GM21381 (cell line): ENCODE measurements at regions not wholly inside any gene's neighbourhood (a gene's known extent, or its start where the extent isn't known, plus 50 kb on each side); places are given as distances from the start of the nearest gene placed in this dataset.

Source experiments
- ATAC-seq: cut with Tn5 transposase; IDR thresholded peaks from one replicate; pipeline ENCODE4 v1.9.1; 2021; ENCODE audit warnings: mild to moderate bottlenecking, moderate library complexity; ENCODE audit not compliant: unreplicated experiment

DNA sequence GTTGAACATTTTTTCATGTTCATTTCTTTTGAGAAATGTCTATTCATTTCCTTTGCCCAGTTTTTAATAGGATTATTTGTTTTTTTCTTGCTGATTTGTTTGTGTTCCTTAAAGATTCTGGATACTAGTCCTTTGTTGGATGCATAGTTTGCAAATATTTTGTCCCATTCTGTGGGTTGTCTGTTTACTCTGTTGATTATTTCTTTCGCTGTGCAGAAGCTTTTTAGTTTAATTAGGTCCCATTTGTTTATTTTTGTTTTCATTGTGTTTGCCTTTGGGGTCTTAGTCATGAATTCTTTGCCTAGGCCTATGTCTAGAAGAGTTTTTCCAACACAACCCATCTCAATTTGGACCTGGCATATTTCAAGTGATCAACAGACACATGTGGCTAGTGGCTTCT, 116.1 kb upstream of the GALNT2 start:
- no peak for ATAC-seq

DNA sequence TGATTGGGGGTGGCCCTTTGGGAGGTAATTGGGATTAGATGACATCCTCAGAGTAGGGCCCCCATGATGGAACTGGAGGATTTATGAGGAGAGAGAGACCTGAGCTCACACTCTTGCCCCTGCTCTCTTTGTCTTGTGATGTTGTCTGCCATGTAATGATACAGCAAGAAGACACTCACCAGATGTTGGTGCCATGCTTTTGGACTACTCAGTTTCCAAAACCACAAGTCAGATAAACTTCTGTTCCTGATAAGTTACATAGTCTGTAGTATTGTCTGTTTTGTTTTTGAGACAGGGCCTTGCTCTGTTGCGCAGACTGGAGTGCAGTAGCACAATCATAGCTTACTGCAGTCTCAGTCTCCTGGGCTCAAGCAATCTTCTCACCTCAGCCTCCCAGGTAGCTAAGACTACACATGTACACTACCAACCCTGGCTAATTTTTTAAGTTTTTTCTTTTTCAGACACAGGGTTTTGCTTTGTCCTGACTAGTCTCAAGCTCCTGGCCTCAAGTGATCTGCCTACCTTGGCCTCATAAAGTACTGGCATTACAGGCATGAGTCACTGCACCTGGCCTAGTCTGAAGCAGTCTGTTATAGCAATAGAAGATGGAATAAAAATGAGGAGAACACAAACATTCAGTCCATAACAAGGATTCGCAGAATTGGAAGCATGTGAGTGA, 115.0 kb upstream of the GALNT2 start:
- ATAC-seq = no peak

DNA sequence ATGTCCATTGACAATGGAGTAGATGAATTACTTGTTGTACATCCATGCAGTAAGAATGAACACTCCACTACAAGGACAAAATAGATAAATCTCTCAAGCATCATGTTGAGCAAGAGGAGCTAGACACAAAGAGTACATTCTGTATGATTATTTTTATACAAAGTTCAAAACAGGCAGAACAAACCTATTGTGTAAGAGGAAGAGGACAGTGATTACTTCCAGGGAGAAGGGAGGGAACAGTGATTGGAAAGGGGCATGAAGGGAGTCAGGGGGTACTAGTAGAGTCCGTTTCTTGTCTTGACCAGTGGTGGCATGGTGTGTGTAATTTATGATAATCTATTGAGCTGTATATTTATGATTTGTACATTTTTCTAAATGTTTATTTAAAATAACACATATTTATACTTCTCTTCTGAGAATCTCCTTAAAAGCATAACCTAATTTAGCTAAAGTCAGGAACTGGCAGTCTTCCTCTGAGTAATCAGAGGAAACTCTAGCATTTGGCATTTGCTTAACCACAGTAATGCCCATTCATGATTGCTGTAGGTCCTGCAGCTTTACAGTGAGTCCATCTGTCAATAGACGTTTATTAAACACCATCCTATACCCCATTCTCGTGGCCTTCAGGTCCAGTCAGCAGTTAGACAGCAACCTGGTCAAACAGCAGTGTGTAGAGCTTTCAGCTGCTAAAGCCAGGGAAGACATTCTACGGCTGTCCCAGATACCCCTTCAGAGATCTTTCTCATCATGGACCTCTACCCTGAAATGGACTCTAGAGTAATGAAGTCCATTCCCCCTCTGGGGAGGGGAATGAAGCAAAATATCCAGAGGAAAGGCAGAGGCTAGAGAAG, 114.1 kb upstream of the GALNT2 start:
- ATAC-seq = no peak

DNA sequence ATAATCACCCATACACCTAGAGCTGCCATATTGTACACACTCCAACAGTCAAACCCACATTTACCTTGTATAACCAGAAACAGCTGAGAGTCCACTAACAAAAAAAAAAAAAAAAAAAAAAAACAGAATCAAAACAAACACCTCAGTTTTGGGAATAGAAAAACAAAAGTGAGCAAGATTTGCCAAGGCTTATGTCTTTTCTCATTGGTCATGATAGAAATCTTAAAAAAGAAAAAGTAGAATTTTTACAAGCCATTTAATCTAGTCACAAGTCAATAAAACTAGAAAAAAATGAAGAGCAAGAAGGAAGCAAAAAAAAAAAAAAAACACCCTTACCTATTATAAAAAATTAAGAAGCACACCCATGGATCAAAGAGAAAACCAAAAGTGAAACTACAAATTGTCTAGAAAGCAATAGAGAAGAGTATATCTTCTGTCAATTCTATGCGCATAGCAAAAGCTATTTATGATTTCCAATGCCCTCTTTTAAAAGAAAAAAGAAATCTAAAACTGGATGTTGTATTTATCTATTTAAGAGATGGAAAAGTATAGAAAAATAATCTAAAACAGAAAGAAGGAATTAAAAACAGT, 113.2 kb upstream of the GALNT2 start:
- ATAC-seq = no peak

DNA sequence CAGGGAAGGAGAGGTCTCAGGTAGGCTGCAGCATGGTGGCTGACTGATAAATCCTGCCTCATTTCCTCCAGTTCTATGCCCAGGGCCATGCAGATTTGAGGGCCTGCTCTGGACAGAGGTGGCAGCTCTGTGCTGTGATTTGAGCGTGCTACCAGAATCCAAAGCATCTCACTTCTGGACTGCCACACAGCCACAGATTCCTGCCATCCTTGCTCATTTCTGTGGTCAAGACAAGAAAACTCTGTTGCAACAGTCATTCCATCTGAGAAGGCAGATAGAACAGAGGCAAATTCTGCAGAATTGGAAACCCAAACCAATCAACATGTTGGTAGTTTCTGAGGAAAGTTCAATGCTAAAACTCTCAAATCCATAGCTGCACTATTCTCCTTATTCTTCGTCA, 102.8 kb upstream of the GALNT2 start:
- ATAC-seq = no peak

DNA sequence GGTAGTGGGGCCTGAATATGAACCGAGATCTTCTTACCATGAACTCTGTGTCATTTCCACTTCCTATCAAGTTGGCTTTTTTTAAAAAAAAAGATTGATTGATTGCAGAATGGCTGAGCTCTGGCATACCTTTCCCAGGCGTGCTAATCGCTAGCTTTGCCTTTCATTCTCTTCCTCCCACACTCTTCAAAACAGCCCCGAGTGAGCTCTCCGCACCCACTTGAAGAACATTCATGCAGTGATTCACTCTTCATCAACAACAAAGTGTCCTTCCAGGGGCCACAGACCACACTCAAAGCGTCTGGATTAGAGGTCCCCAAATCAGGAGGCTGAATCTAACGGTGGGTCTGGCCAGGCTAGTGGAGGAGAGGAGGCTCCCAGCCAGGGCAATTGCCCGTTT, 96.3 kb upstream of the GALNT2 start:
- no peak for ATAC-seq

DNA sequence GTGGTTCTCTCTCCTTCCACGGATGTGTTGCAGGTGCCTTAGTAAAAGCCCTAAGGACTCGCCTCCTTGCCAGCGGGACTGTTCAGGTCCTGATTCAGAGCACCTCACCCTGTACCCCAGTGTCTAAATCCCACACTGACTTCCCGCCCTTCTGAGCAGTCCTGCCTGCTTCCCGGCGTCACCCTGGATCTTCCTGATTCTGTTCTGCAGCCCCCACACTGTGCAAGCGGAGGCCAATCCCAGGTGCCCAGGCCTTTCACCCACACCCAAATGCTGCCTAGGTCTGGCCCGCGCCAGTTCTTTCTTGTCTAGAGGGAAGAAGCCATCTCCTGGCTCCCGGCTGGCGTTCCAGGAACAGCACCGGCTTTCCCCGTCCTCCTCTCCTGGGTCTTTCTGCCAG, 95.9 kb upstream of the GALNT2 start:
- ATAC-seq = no peak

DNA sequence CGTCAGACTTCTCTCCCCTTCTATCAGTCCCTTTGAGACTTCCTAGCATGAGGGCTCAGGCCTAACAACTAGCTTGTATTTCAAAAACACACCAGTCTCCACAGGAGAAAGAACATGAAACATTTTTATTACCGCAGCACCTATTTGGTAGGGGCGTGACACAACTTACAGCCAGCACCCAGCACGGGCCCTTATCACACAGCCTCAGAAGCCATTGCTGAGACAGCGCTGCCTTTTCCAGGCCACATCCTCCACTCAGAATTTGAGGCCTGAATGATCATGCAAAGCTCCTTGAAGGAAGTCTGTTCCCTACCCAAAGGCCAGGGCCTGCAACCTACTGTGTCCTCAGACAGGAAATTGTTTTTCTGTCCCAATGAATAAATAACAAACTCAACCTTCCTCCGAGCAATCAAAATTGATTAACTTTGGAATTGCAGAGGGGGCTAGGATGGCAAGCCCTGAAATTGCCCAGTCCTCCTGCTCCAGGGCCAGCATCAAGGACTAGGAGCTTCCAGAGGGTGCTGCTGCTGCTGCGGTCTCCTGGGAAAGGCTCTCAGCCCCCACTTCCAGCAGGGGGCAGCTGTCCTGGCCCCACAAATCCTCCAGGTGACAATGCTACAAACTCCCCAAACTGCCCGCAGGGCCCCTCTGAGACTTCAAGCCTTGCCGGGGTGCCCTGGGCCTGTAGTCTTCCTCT, 94.3 kb upstream of the GALNT2 start:
- ATAC-seq = no peak

DNA sequence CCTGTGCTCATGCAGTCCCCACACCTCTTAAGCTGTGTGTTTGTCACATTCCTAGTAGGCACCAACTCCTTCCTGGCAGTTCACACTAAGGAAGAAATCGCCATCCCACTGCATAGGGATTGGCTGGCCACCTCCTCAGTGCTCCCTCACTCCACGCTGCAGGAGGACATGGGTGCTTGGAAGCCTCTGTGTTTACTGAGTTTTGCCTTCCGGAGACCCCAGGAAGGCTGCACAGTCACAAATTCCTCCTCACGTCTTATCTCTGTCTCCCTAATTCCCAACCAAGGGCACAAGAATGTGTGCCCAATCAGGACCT, 93.8 kb upstream of the GALNT2 start:
- no peak for ATAC-seq

DNA sequence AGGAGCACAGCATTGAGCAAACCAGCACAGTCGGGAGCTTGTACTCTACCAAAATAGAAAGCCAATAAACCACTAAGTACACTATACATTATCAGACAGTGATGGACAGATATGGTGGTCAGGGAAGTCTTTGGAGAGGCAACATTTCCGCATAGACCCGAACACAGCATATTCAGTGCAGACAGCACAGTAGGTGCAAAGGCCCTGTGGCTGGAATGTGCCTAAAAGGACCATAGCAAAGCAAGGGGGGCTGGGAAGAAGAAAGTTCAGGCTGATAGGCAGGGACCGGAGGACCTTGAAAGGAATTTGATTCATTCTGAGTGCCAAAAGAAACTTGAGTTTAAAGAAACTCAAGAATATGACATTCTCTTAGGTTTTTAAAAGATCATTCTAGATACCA, 92.0 kb upstream of the GALNT2 start:
- ATAC-seq = no peak

DNA sequence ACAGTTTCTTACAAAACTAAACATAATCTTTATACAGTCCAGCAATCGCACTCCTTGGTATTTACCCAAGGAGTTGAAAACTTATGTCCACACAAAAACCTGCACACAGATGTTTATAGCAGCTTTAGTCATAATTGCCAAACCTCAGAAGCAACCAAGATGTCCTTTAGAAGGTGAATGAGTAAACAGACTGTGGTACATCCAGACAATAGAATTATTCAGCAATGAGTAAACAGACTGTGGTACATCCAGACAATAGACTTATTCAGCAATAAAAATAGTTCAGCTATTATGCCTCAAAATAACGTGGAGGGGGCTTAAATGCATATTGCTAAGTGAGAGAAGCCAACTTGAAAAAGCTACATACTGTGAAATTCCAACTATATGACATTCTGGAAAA, 87.0 kb upstream of the GALNT2 start:
- no peak for ATAC-seq

DNA sequence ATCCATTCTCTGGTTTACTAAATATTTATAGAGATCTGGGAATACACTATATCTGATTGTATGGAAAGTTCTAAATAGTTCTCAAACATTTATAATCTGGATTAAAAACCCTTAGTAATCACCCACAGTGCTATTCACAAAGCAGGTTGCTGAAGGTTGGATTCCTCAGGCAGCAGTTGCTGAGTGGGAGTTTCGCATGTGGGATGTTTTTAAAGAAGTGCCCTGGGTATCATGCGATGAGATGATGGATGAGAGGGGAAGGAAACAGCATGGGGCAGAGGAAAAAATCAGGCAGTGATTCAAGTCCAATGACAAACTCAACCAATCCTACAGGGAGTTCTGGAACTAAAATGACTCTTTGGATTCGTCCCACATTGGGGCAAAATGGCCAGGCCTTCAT, 85.3 kb upstream of the GALNT2 start:
- no peak for ATAC-seq

DNA sequence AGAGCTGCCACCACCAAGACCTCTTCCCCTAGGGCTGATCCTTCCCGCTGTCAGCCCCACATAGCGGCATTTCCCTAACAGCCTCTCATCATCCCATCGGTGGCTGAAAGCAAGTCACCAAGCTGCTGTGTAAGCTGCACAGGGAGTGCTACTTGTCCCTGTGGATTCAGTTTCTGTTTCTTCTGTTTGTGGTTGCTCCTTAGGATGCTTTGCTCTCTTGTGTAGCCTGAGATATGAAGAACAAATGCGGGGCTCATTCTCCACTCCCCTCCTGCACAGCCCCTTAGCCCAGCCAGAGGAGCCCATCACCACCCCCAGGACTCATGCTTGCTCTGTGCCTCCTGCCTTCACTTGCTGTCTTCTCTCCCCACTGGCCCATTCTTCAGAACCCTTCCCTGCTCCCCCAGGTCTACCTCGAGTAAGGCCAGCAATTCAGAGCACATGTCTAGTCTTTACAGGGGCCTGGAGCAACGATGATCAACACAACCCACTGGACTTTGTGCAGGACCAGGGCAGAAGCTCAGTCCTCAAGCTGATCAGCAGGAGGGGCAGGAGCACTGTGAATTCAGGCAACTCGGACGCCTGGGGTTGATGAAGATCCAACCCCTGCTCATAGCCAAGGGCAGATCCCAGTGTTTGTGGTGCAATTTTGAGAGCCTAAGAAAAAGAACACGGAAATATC, 82.6 kb upstream of the GALNT2 start:
- no peak for ATAC-seq

DNA sequence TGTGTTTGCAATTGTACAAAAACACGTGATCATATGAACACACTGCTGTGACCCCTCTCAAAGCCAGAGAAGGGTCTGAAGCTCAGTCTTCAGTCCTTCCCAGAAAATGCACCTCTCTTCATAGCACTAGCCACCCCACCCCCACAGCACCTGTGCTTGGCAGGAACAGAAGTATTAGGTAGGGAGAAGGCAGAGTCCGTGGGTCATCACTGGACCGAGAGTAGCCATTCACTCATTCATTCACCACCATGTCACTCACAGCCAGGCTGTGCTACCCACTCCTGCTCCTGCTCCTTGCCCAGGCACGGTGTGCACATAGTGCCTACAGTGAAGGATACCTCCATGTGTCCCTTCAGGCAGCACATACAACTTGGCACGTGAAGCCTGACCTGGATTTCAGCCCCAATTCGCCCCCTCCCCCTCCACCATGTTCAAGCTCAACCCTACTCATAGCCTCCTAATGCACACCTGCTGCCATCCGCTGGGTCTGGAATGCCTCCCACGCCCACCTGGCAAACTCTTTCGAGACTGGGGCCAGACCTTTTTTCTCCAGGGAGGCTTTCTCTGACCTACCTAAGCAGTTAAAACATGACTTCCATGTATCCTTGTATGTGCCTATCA, 81.9 kb upstream of the GALNT2 start:
- no peak for ATAC-seq

DNA sequence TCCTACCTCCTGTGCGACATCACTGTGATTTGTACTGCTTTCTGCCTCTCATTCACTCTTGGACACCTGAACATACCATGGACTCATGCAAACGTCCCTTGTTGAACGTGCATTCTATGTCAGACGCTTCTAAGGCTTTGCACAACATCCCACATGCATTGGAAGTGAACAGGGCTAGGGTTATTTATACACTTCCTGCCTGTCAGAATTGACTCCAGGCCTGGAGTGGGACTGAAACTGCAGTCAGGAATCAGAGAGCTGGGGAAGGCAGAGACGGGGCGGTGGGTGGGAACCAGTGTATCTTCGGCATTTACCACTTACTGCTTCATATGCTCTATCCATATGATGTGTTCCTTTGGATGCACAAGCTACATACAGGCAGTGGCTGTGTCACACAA, 81.4 kb upstream of the GALNT2 start:
- no peak for ATAC-seq

DNA sequence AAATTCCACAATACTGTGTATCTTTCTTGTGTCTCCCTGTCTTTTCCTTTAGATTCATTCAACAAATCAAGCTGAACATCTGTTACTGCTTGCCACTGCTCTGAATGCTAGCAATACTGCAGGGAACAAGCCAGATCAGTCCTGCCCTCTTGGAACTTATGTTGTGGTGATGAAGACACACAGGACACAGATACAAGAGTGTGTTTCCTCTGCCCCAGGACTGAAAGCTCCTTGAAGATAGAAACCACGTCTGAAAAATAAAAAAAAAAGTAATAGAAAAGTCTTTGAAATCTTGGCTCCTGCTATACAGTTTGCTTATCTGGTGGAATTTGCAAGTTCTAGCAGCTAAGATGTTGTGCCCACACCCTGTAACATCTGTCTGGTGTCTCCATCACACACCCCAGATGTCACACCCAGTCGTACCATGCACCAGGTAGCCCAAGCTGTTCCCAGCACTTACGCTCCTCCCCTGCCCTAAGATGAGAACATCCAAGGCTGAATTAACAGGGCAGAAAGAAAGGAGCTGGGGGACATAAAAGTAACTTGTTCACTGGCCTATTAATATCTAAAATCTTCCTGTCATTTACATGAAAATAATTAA, 80.2 kb upstream of the GALNT2 start:
- no peak for ATAC-seq

DNA sequence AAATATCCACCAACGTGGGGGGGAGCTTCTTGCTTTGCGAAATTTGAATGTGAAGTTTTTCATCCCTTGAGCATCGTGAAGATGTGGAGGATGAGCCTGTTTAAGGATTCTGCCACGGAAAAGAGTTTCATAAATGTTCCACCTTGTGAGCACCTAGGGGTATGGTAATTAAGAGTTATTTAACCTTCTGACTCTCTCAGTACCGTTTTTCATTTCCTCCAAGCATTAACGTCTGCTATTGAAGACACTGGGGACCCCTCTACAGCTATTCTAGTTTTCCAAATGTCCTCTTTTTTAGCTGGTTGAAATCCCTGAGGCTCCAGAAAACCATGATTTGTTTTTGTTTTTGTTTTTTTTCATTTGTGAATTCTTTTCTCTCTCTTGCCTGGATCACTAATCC, 79.1 kb upstream of the GALNT2 start:
- no peak for ATAC-seq

DNA sequence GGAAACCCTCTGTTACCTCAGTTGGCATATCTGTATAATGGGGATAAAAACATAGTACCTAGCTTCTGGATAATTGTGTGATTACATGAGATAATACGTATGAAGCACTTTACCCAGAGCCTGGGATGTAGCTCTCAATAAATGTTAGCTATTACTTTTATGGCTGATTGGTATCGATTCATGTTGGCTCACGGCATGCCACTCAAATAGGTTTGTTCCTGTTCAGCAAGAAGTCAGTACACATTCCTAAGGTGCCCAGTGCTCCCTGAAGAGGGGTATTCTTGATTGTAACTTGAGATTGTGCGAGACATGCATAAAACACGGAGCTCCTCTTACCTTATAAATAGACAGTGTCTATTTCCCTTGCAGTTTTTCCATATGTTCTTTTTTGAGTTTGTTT, 78.5 kb upstream of the GALNT2 start:
- no peak for ATAC-seq

DNA sequence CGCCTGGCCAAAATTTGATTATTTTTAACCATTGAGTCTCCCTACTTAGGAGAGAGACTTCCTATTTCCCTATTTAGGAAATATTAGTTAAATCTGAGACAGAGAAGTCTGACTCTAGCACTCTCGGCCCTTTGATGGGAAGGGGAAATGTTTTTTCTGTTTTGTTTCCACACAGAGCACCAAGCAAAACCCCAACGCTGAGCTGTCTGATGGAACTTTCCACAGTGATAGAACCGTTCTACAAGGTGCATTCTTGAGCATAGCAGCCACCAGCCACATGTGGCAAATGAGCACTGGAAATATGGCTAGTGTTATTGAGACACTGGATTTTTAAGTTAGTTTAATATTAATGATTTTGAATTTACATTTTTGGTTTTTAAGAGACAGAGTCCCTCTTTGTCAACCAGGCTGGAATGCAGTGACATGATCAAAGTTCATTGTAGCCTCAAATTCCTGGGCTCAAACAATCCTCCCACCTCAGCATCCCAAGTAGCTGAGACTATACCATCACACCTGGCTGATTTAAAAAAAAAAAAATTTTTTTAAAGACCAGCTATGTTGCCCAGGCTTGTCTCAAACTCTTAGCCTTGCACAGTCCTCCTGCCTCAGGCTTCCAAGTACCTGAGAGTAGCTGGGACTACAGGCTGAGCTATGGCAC, 77.3 kb upstream of the GALNT2 start:
- no peak for ATAC-seq

DNA sequence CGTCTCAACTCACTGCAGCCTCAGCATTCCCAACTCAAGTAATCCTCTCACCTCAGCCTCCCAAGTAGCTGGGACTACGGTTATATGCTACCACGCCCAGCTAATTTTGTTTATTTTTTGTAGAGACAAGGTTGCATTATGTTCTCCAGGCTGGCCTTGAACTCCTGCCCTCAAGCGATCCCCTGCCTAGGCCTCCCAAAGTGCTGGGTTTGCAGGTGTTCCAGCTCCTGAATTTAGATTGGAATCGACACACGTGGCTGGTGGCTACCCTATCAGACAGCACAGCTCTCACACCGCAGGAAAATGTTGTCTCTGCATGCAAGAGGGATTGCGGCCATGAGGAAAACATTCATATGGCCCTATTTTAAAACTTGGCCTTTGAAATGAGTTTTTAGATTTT, 76.7 kb upstream of the GALNT2 start:
- no peak for ATAC-seq
